Heart left ventricle (tissue), 16 donors: ENCODE measurements at regions not wholly inside any gene's neighbourhood (a gene's known extent, or its start where the extent isn't known, plus 50 kb on each side); places are given as distances from the start of the nearest gene placed in this dataset.

Experiments
- ATAC-seq, 4 donors: fragments of 200-7000 bp; cut with Tn5 transposase; one replicate each; pipeline ENCODE4 v1.9.1; 2020 to 2022; ENCODE audit warnings: moderate library complexity in 4 of 4, mild to moderate bottlenecking in 3 of 4, moderate number of reproducible peaks in 1 of 4
- DNase-seq, 5 donors: peaks; one replicate each; pipeline ENCODE4 v3.0.0-alpha.2; 2020
- H3K27ac ChIP-seq, 12 donors: fragments of 200-600 bp; sonication (generic) in 4 of 12; one replicate each; pipeline versions ENCODE4 v1.5.0 to v1.8.0; 2016 to 2022; ENCODE audit warnings: mild to moderate bottlenecking in 2 of 12
- H3K27me3 ChIP-seq, 9 donors: fragments of 200-600 bp; sonication (generic) in 2 of 9; one replicate each; pipeline versions ENCODE4 v1.5.1 to v1.8.0; 2016 to 2022; ENCODE audit warnings: mild to moderate bottlenecking in 3 of 9
- H3K36me3 ChIP-seq, 9 donors: fragments of 200-600 bp; sonication (generic) in 2 of 9; one replicate each; pipeline versions ENCODE4 v1.5.0 to v1.8.0; 2018 to 2022; ENCODE audit warnings: mild to moderate bottlenecking in 2 of 9
- H3K4me1 ChIP-seq, 12 donors: fragments of 200-600 bp; sonication (generic) in 4 of 12; one replicate each; pipeline versions ENCODE4 v1.5.0 to v1.8.0; 2016 to 2022; ENCODE audit warnings: mild to moderate bottlenecking in 3 of 12
- H3K4me3 ChIP-seq, 12 donors: fragments of 200-600 bp; sonication (generic) in 4 of 12; one replicate each; pipeline versions ENCODE4 v1.5.0 to v1.8.0; 2017 to 2022; ENCODE audit warnings: mild to moderate bottlenecking in 9 of 12, moderate library complexity in 4 of 12
- H3K9me3 ChIP-seq, 12 donors: fragments of 200-600 bp; sonication (generic) in 4 of 12; one replicate each; pipeline versions ENCODE4 v1.5.0 to v1.8.0; 2016 to 2022; ENCODE audit warnings: mild to moderate bottlenecking in 1 of 12
- POLR2A ChIP-seq, 2 donors: fragments of 450-650 bp; IDR thresholded peaks; one replicate each; pipeline ENCODE4 v1.6.1; 2017; ENCODE audit warnings: antibody characterized with exemption in 2 of 2, mild to moderate bottlenecking in 2 of 2, moderate library complexity in 2 of 2
- WGBS, 4 donors: extraction: QIAGEN DNeasy Blood & Tissue Kit in 2 of 4; methylation state at CpG; one replicate each; pipeline versions ENCODE4 v1.1.5 to v1.1.7; 2013 to 2018; 5-methylcytosine and 5-hydroxymethylcytosine counted together
- intact Hi-C, 10 donors: fragments of 100-400 bp; cut with DNase I; formaldehyde crosslinking; loops; one replicate each; pipeline versions ENCODE4 v1.11.1 to v1.14.2; 2022
- TF ChIP-seq, protein P1 (sequence below), 12 donors: fragments of 200-600 bp; sonication (generic) in 4 of 12; IDR thresholded peaks; one replicate each; pipeline versions ENCODE4 v1.5.0 to v1.8.0; 2018 to 2022; ENCODE audit warnings: antibody characterized with exemption in 12 of 12, mild to moderate bottlenecking in 5 of 12
- donor health status: ischemic (EF 13 %, LVEDD 7.1; RV severe dilation, severe dysfunction).
- donor health status: healthy with polysubstance abuse.
- donor health status: DM: no; HTN: yes; CAD: no.
- donor health status: DM: no; HTN: no; CAD: no.
- donor health status: ischemic (EF 25% LVEDD 6.9; RV normal size, moderate dysfunction).
- donor health status: ischemic (EF 25% LVEDD 5.7; RV mildly dilated, moderate dysfunction).
- donor health status: healthy.
- donor health status: DM: yes; HTN: yes; CAD: no.
- donor health status: ischemic (EF 35%, LVEDD 5.7; RV mildly dilated, moderate dysfunction).
- donor health status: nonischemic (EF 11% LVEDD 7.7; RV severe dilation, severe dysfunction).
- donor health status: DM: yes; HTN: yes; CAD: no.
- donor health status: PGD.
- donor health status: ischemic (EF 29% LVEDD 5.4; RV normal size, mild dysfunction).
- donor health status: nonischemic (EF 23%, LVEDD 6.1; RV moderate dilation, normal function).

DNA sequence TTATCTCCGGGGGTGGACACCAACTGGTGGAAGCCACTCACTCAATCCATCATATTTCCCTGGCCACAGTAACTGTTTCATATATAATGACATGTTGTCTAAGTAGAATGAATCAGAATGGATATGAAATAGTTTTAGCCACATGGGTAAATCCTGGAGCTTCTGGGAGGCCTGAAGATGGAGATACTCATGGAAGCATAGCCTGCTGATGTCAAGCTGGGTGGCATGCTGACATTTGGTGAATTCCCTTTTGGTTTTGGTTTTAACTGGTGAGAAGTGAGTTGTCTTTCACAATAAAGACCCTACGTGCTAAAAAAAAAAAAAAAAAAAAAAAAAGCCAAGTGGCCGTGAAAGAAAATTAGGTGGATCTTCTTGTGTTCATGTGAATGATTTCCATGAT lies 105.3 kb upstream of the ITGA6 start:
- ATAC-seq (no peak), DNase-seq (no peak)
- Histone ChIP-seq H3K4me1 (peaks cover 0 to 12% (median 0%) of the 10 kb centered on the region in 12 donors), H3K4me3 (no peak overlapping the region), H3K27me3 (no peaks in the 10 kb centered on the region), H3K36me3 (no peaks in the 10 kb centered on the region), H3K27ac (no peak overlapping the region), H3K9me3 (no peaks in the 10 kb centered on the region)
- TF ChIP-seq, protein P1, sequence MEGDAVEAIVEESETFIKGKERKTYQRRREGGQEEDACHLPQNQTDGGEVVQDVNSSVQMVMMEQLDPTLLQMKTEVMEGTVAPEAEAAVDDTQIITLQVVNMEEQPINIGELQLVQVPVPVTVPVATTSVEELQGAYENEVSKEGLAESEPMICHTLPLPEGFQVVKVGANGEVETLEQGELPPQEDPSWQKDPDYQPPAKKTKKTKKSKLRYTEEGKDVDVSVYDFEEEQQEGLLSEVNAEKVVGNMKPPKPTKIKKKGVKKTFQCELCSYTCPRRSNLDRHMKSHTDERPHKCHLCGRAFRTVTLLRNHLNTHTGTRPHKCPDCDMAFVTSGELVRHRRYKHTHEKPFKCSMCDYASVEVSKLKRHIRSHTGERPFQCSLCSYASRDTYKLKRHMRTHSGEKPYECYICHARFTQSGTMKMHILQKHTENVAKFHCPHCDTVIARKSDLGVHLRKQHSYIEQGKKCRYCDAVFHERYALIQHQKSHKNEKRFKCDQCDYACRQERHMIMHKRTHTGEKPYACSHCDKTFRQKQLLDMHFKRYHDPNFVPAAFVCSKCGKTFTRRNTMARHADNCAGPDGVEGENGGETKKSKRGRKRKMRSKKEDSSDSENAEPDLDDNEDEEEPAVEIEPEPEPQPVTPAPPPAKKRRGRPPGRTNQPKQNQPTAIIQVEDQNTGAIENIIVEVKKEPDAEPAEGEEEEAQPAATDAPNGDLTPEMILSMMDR (IDR thresholded peaks at IDR 0.05): no peak
- TF ChIP-seq POLR2A (IDR thresholded peaks at IDR 0.05): no peak
- intact Hi-C loops: loop anchor here in 1 of 10 donors (10.0 kb wide), 1 partner anchor 67 kb away; no protein-coding TSS in a partner anchor
- WGBS, 4 donors: 89 to 93% (median 90%) methylated on average over 3 of the region's 3 CpGs

DNA sequence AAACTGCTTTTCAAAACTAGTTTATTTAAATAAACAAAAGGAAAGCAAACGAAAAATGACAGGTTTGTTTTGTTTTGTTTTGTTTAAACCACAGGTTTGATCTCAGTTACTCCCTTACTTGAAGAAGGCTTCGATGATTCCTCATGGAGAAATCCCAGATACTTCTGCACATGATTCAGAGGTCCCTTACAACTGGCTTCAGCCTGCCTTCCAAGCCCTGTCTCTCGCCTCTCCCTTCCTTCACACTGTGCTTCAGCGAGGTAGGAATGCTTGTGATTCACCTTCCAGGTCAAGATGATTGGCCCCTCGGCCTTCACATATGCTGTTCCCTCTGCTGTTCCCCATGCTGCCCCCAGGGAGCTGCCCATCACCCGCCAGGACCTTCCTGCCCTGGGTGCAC lies 104.1 kb upstream of the ITGA6 start:
- no peaks in the 10 kb centered on the region for H3K27me3 ChIP-seq
- DNase-seq (no peak), ATAC-seq (no peak)
- H3K9me3 ChIP-seq: no peaks in the 10 kb centered on the region
- peaks cover 0 to 15% (median 0%) of the 10 kb centered on the region in 12 donors for H3K4me1 ChIP-seq
- H3K36me3 ChIP-seq: no peaks in the 10 kb centered on the region
- H3K4me3 ChIP-seq: no peak overlapping the region
- 88 to 91% (median 89%) methylated on average over 6 of the region's 6 CpGs for WGBS, 4 donors
- no peak overlapping the region for H3K27ac ChIP-seq
- TF ChIP-seq, protein P1 (IDR thresholded peaks at IDR 0.05): no peak
- no peak for TF ChIP-seq POLR2A (IDR thresholded peaks at IDR 0.05)
- intact Hi-C loops: loop anchor here in 1 of 10 donors (10.0 kb wide), 1 partner anchor 68 kb away; no protein-coding TSS in a partner anchor

DNA sequence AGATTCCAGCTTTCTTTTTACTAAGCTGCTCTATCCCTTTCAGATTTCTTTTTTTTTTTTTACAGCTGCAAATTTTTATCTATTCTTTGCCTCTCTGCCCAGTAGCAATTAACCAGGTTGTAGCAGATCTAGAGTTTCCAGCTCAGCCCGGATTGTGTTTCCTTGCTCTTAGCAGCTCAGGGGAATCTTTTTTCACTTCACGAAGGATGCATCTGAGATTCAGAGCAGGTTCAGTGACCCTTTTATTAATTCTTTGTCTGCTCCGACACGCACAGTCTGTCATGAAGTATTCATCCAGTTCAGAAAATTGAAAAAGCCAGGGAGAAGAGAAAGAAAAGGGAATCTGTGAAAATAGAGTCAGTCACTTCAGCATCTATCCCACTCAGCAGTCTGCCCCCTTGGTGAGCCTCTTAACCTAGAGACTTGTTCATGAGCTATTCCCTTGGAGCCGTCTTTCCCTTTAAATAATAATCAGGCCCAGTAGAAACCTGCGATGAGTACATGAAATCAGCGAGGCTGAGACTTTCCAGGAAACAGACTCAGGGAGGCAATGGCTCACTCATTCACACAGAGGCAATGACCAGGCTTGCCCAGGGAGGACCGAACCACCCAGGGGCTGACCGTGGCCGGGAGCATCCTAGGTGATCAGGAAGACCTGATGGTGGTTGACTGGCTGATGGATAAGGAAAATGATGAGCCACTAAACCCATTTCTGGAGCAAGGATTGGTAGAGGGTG lies 103.4 kb upstream of the ITGA6 start:
- Histone ChIP-seq H3K4me1 (peaks cover 0 to 19% (median 0%) of the 10 kb centered on the region in 12 donors), H3K9me3 (no peaks in the 10 kb centered on the region), H3K27me3 (no peaks in the 10 kb centered on the region), H3K4me3 (no peak overlapping the region), H3K36me3 (no peaks in the 10 kb centered on the region), H3K27ac (no peak overlapping the region)
- TF ChIP-seq POLR2A (IDR thresholded peaks at IDR 0.05): no peak
- TF ChIP-seq, protein P1 (IDR thresholded peaks at IDR 0.05): no peak
- ATAC-seq: no peak
- WGBS, 4 donors: 82 to 88% (median 85%) methylated on average over 10 of the region's 10 CpGs
- no peak for DNase-seq
- intact Hi-C loops: loop anchor here in 1 of 10 donors (10.0 kb wide), 1 partner anchor 69 kb away; no protein-coding TSS in a partner anchor

DNA sequence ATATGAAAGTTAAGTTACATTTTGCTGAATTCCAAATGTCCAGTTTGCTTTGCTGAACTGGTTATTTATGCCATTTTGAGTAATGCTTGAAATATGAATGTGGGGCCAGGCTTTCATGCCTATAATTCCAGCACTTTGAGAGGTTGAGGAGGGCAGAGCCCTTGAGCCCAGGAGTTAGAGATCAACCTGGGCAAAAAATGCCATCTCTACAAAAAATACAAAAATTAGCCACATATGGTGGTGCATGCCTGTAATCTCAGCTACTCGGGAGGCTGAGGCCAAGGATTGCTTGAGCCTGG lies 101.2 kb upstream of the ITGA6 start:
- Histone ChIP-seq H3K36me3 (no peaks in the 10 kb centered on the region), H3K4me1 (peaks cover 0 to 27% (median 8%) of the 10 kb centered on the region in 12 donors), H3K27me3 (no peaks in the 10 kb centered on the region), H3K9me3 (no peaks in the 10 kb centered on the region), H3K4me3 (no peak overlapping the region), H3K27ac (no peak overlapping the region)
- 88 to 96% (median 91%) methylated on average over 1 of the region's 1 CpG for WGBS, 4 donors
- DNase-seq: no peak
- TF ChIP-seq, protein P1 (IDR thresholded peaks at IDR 0.05): no peak
- no peak for TF ChIP-seq POLR2A (IDR thresholded peaks at IDR 0.05)
- ATAC-seq: no peak
- intact Hi-C loops: loop anchor here in 1 of 10 donors (10.0 kb wide), 1 partner anchor 71 kb away; no protein-coding TSS in a partner anchor
